ENCODE measurements at regions not wholly inside any gene's neighbourhood (a gene's known extent, or its start where the extent isn't known, plus 50 kb on each side); places are given as distances from the start of the nearest gene placed in this dataset.

GRCh38 chr4:8698341-8699062 is 105.9 kb downstream of the CPZ start:
- no peak overlapping the region for H3K4me3 ChIP-seq (ENCODE audit: low read depth, low read length)
- DNase-seq (ENCODE audit: low read depth), result no peak
- TF ChIP-seq CTCF (conservative IDR thresholded peaks at IDR 0.05; ENCODE audit: low read depth, low read length), result no peak

- DNase-seq (ENCODE audit: low read depth), result no peak
- TF ChIP-seq CTCF (conservative IDR thresholded peaks at IDR 0.05; ENCODE audit: low read depth, low read length), result no peak
- H3K4me3 ChIP-seq (ENCODE audit: low read depth, low read length), result no peak overlapping the region
These were observed 105.3 kb downstream of the CPZ start for GRCh38 chr4:8697826-8698225.

- H3K4me3 ChIP-seq (ENCODE audit: low read depth, low read length), result no peak overlapping the region
- no peak for TF ChIP-seq CTCF (conservative IDR thresholded peaks at IDR 0.05; ENCODE audit: low read depth, low read length)
- no peak for DNase-seq (ENCODE audit: low read depth)
These were observed 104.0 kb downstream of the CPZ start for GRCh38 chr4:8696369-8697127.

- no peak overlapping the region for H3K4me3 ChIP-seq (ENCODE audit: low read depth, low read length)
- no peak for TF ChIP-seq CTCF (conservative IDR thresholded peaks at IDR 0.05; ENCODE audit: low read depth, low read length)
- no peak for DNase-seq (ENCODE audit: low read depth)
These were observed 103.0 kb downstream of the CPZ start for GRCh38 chr4:8695237-8696219.

- TF ChIP-seq CTCF (conservative IDR thresholded peaks at IDR 0.05; ENCODE audit: low read depth, low read length), result no peak
- no peak for DNase-seq (ENCODE audit: low read depth)
- no peak overlapping the region for H3K4me3 ChIP-seq (ENCODE audit: low read depth, low read length)
These were observed 102.1 kb downstream of the CPZ start for GRCh38 chr4:8694651-8695151.

- TF ChIP-seq CTCF (conservative IDR thresholded peaks at IDR 0.05; ENCODE audit: low read depth, low read length), result no peak
- DNase-seq (ENCODE audit: low read depth), result no peak
- no peak overlapping the region for H3K4me3 ChIP-seq (ENCODE audit: low read depth, low read length)
These were observed 101.7 kb downstream of the CPZ start for GRCh38 chr4:8694226-8694625.
